GM12865 (cell line): ENCODE measurements at regions not wholly inside any gene's neighbourhood (a gene's known extent, or its start where the extent isn't known, plus 50 kb on each side); places are given as distances from the start of the nearest gene placed in this dataset.

ENCODE experiments used
- DNase-seq: peaks from one replicate; pipeline ENCODE4 v3.0.0; 2010; ENCODE audit warnings: low read depth
- H3K4me3 ChIP-seq: 2 replicates; pipeline ENCODE4 v1.5.1; 2011; ENCODE audit warnings: mild to moderate bottlenecking, low read depth, low read length, control low read depth
- CTCF ChIP-seq: IDR thresholded peaks from 2 replicates; pipeline ENCODE4 v1.5.1; 2011; ENCODE audit warnings: low read length, control low read depth, low read depth, inconsistent platforms; ENCODE audit not compliant: insufficient read depth; ENCODE audit errors: missing control alignments

GRCh38 chr5:29185558-29185957 lies 2007.9 kb upstream of the CDH6 start:
- DNase-seq: no peak
- TF ChIP-seq CTCF: no peak
- no peak overlapping the region for H3K4me3 ChIP-seq

DNA sequence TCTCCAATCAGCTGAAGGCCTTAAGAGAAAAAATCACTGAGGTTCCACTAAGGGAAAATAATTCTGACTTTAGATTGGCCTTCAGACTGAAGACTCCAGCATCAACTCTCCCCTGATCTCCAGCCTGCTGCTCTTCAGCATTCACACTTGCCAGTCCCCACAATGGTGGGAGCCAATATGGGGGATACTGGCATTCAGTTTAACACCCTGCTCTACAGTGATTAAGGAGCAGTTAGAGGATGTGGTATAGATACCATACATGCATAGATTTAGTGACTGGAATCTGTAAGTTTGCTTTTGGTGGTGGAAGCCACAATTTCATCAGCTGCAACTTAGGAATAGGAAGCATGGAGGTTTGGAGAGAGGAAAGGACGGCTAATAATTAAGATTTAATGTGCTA lies 2017.7 kb upstream of the CDH6 start:
- H3K4me3 ChIP-seq: no peak overlapping the region
- TF ChIP-seq CTCF: no peak
- DNase-seq: no peak

DNA sequence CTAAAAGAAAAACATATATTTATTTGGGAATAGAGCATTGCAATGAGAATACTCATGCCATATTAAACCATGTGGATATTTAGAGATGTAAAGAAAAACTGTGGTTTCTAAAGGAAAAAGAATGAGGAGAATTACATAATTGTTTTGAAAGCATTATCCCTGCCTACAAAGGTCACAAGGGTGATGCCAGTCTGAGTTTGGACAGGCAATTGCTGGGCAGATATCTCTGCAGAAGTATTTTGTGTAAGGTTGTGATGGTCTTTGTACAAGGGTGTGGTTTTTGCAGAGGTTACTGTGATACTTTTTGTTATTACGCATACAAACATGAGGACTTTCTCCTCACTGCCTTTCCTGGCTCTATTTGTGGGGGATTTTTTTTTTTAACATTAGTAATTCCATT lies 2022.9 kb upstream of the CDH6 start:
- TF ChIP-seq CTCF: no peak

GRCh38 chr5:29169886-29170285 lies 2023.6 kb upstream of the CDH6 start:
- no peak overlapping the region for H3K4me3 ChIP-seq
- no peak for DNase-seq
- no peak for TF ChIP-seq CTCF

More for the DNA sequence above, 2022.9 kb upstream of the CDH6 start:
- no peak overlapping the region for H3K4me3 ChIP-seq
- no peak for DNase-seq

- TF ChIP-seq CTCF: no peak
- no peak for DNase-seq
- H3K4me3 ChIP-seq: no peak overlapping the region
These were observed 2031.2 kb upstream of the CDH6 start for GRCh38 chr5:29162297-29162696.

DNA sequence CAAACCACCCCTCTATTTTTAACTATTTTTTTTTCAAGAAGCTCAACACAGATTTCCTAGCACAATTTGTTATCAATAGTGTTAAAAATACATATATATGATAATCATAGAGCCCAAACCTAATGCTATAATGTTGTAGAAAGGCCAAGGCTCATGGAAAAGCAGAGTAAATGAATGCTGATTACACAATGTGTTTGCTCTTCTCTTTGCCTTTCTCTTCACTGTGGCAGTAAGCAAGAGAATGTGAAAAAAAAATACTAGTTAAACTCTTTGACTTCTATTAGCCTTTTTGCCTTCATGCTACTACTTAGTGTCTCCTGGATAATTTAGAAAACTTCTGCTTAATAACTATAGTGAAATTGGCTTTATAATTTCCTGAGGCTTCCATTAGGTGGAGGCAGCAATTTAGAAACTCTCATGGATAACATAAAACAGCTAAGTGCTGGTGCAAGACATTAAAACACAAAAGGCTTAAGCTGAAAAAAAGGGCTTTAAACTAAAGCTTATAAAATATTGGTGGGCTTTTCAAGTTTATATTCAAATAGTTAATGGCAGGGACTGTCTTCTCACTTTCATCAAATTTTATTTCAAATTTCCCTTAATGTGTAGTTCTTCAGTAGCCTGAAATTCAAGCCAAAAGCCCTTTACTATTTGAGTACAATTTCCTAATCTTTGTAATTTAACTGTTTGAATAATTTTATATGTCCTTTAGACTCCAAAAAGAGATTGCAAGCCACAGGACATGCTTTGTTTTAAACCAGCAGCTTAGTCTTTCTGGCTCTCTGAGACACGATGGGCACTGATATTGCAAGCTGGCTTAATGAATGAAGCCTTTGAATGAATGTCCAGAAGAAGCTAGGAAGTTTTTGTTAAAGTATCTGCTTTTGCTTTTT lies 2031.8 kb upstream of the CDH6 start:
- DNase-seq: no peak
- no peak overlapping the region for H3K4me3 ChIP-seq
- no peak for TF ChIP-seq CTCF

DNA sequence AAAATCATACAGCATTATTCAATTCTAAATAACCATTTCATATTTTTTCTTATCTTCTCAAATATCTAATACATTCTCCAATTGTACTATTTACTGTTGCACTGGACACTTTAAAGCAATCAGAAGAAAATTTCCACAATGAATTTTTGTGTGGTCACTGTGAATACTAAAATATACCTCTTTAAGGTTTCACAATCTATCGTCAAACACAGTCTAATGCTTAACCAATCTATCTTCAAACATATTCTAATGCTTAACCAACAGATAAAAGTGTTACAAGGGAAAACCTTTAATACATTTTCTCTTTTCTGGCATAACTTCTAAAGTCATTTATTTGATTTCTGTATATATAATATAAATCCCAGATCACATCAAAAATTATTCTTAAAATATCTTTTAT lies 2035.5 kb upstream of the CDH6 start:
- DNase-seq: no peak
- TF ChIP-seq CTCF: no peak
- H3K4me3 ChIP-seq: no peak overlapping the region
